ENCODE measurements at regions not wholly inside any gene's neighbourhood (a gene's known extent, or its start where the extent isn't known, plus 50 kb on each side); places are given as distances from the start of the nearest gene placed in this dataset.

DNA sequence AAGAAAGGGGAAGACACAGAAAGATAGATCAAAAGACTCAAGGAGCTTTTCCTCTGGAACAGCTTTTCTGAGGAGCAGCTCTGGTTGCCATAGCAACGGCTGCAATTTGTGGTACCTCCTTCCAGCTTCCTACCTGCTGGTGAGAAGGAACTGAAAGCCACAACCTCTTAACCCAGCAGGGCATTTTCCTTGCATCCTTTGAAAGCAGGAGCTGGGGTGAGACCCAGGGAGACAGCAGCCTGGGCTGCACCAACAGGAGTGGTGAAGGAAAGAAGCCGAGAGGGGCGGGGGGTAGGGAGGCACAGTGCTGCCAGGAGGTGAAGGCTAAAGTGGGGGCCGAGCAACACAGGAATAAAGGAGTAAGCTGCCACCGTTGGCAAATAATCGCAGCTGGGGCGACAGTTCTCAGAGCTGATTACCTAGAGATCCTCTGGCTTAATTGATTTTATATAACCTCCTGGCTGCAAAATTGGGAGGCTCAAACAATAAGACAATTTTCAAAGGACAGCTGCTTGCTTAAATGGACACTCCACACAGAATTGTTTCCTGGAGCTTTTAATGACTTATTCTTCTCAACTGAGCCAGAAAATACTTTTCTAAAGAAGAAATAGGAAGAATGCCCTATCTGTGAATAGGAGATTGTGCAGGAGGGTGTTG lies 129.4 kb downstream of the RPAP3 start:
- no peaks in the 10 kb centered on the region for H3K36me3 Mint-ChIP-seq
- DNase-seq = no peak
- peaks cover 8% of the 10 kb centered on the region for H3K4me1 Mint-ChIP-seq
- H3K27ac Mint-ChIP-seq = no peak overlapping the region
- no peaks in the 10 kb centered on the region for H3K9me3 Mint-ChIP-seq
- CTCF ChIA-PET = no interaction called here
- H3K4me3 Mint-ChIP-seq = no peak overlapping the region
- H3K27me3 Mint-ChIP-seq = no peaks in the 10 kb centered on the region

DNA sequence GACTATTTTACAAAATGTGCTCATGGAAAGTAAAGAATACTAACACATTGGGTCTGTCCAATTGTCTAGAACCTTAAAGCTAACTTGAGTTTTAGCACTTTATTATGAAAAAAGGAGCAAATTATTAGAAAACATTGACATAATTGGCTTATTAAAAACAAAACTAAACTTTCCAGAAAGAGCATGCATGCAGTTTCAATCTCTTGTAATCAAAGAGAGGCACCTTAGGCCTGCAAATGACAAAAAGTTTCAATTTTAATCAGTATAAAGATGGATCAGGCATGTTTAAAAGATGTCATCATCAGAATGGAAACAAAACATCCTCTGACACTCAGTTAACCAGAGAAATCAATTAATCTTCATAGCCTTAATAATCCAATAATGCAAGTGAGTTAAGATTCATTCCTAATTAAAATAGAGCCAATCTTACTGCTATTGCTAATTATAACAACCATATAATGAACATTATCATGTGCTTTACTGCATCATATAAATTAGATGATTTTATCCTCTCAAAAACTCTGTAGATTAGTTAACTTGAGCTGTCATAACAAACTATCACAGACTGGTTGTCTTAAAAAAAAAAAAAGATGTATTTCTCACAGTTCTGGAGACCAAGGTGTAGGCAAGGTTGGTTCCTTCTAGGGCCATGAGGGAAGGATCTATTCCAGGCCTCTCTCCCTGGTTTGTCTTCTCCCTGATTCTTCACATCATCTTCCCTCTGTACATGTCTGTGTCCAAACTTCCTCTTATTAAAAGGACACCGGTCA lies 131.4 kb downstream of the RPAP3 start:
- Mint-ChIP-seq H3K27me3 (no peaks in the 10 kb centered on the region), H3K36me3 (no peaks in the 10 kb centered on the region), H3K9me3 (no peaks in the 10 kb centered on the region), H3K27ac (no peak overlapping the region), H3K4me1 (peaks cover 8% of the 10 kb centered on the region), H3K4me3 (no peak overlapping the region)
- CTCF ChIA-PET = no interaction called here
- DNase-seq = no peak

DNA sequence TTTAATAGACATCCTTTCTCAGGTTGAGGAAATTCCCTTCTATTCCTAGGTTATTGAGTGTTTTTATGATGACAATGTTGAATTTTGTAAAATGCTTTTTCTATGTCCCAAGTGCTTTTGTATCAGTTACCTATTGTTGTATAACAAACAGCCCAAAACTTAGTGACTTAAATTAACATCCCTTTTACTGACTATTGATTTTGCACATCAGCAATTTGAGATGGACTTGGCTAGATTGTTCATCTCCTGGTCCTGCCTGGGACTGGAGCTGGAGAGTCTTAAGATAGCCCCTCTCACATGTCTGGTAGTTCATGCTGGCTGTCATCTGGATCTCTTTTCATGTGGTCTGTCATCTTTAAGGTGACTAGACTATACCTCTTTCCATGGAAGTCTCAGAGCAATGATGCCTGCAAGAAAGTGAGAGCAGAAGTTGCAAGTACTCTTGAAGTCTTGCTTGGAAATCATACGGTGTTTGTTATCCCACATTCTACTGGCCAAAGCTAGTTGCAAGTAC lies 132.6 kb downstream of the RPAP3 start:
- Mint-ChIP-seq H3K9me3 (no peaks in the 10 kb centered on the region), H3K27ac (no peak overlapping the region), H3K36me3 (no peaks in the 10 kb centered on the region), H3K4me1 (peaks cover 8% of the 10 kb centered on the region), H3K27me3 (no peaks in the 10 kb centered on the region), H3K4me3 (no peak overlapping the region)
- CTCF ChIA-PET = no interaction called here
- DNase-seq = no peak

DNA sequence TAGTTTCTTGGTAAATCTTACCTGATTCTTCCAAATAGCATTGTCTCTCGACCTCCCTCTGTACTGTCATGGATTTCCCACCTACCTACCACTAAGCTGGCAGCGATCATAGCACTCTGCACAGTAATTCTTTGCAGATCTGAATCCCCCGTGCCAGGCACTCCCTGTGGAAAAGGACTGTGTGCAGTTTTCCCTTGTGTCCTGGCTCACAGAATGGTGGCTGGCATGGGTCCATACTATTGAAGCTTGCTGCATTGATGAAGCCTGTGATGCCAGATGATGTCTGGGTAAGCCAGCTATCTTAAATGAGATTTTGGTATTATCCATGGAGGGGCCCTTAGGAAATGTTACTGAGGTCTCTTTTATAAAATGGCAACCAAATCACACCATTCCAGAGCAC lies 135.7 kb downstream of the RPAP3 start:
- Mint-ChIP-seq H3K4me3 (no peak overlapping the region), H3K36me3 (no peaks in the 10 kb centered on the region), H3K4me1 (peaks cover 6% of the 10 kb centered on the region), H3K27me3 (no peaks in the 10 kb centered on the region), H3K9me3 (no peaks in the 10 kb centered on the region), H3K27ac (no peak overlapping the region)
- CTCF ChIA-PET = no interaction called here
- DNase-seq = no peak

DNA sequence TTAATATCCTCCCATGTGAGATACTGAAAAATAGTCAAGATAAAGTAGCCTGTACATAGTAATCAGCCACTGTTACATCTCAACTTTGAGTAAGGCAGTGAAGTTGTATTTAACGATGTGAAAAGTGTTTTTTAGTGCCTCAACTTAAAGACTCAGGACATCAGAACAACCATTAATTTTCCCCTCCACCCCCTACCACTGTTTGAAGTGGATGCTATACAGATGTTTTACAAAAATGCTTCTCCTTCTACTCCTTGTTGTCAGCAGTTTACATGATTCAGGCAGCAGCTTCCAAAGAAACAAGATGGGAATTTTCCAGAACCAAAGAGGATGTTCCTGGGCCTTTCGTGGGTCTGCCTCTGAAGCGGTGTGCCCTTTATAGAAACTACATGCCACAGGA lies 143.6 kb downstream of the RPAP3 start:
- no peak for DNase-seq
- no peaks in the 10 kb centered on the region for H3K4me1 Mint-ChIP-seq
- H3K4me3 Mint-ChIP-seq = no peak overlapping the region
- no peaks in the 10 kb centered on the region for H3K9me3 Mint-ChIP-seq
- CTCF ChIA-PET = no interaction called here
- H3K27me3 Mint-ChIP-seq = no peaks in the 10 kb centered on the region
- no peak overlapping the region for H3K27ac Mint-ChIP-seq
- H3K36me3 Mint-ChIP-seq = no peaks in the 10 kb centered on the region

DNA sequence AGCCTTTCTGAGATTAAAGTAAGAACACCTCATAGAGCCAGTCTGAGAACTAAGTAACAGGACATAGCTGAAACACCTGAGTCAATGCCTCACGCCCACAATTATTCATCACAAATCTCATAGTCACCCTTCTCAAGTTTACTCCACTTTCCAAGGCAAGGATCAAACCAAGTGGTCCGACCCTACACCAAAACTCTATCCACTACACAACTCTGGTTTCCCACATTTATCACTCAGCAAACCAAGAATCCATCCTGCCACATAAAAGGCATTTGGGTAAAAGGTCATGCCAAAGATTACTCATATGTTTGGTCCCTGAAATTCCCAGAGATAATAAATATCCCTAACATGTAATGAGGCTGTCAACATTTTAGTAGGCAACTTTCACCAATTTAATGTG lies 144.1 kb downstream of the RPAP3 start:
- no peak overlapping the region for H3K4me3 Mint-ChIP-seq
- CTCF ChIA-PET = no interaction called here
- no peaks in the 10 kb centered on the region for H3K9me3 Mint-ChIP-seq
- no peaks in the 10 kb centered on the region for H3K4me1 Mint-ChIP-seq
- H3K27ac Mint-ChIP-seq = no peak overlapping the region
- DNase-seq = no peak
- H3K27me3 Mint-ChIP-seq = no peaks in the 10 kb centered on the region
- H3K36me3 Mint-ChIP-seq = no peaks in the 10 kb centered on the region

DNA sequence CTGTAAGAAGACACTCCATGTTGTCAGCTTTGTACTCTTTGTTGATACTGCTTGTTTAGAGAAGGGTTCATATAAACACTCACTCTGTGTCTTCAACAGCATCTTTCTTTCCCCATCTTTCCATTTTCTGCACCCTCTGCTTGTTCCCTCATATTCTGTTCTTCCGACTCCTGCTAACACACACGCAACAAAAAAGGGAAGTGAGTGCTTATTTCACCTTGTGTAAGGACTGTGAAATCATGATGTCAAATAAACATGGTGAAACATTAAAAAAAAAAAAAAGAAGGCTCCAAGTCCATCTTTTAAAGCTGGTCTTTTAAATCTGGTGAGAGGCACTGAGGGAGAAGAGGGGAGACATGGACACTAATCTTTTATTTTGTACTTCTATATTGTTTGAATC lies 145.4 kb downstream of the RPAP3 start:
- Mint-ChIP-seq H3K27ac (peak overlapping the region; percentile 2), H3K36me3 (no peaks in the 10 kb centered on the region), H3K4me3 (no peak overlapping the region), H3K9me3 (no peaks in the 10 kb centered on the region), H3K4me1 (peaks cover 2% of the 10 kb centered on the region), H3K27me3 (no peaks in the 10 kb centered on the region)
- DNase-seq = no peak
- CTCF ChIA-PET = no interaction called here

DNA sequence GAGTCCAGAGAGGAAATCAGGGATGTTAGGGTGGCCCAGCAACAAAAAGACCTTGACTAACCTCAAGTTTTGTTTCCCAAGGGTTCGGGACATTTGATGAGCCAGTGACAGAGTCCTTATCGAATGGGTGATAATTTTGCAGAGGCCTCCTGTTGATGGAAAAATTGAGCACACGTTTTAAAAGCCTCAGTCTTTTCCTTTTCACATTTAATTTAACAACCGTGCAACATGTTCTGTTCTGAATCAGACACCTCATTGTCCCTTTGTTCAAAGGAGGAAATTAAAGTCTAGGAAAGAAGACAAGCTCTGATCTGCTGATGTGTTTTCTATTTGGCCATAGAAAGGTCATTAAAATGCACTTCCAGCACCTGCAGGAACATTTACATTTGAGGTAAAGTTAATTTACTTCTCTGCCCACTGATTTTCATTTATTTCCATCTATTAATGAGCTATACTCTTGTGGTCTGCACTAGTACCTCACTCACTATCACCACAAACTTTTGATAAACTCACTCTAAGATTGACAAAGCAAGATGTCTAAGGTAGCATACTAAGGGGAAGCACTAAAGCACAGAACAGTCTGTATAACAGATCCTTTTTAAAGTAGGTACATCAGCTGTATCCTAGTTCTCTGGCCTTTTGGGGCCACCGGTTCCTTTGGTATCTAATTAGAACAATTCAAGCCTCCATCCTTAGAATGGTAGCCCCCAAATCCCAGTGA lies 147.0 kb downstream of the RPAP3 start:
- no peak for DNase-seq
- H3K36me3 Mint-ChIP-seq = no peaks in the 10 kb centered on the region
- H3K9me3 Mint-ChIP-seq = peaks cover 4% of the 10 kb centered on the region
- no peak overlapping the region for H3K4me3 Mint-ChIP-seq
- H3K4me1 Mint-ChIP-seq = peaks cover 6% of the 10 kb centered on the region
- CTCF ChIA-PET = no interaction called here
- no peaks in the 10 kb centered on the region for H3K27me3 Mint-ChIP-seq
- no peak overlapping the region for H3K27ac Mint-ChIP-seq

DNA sequence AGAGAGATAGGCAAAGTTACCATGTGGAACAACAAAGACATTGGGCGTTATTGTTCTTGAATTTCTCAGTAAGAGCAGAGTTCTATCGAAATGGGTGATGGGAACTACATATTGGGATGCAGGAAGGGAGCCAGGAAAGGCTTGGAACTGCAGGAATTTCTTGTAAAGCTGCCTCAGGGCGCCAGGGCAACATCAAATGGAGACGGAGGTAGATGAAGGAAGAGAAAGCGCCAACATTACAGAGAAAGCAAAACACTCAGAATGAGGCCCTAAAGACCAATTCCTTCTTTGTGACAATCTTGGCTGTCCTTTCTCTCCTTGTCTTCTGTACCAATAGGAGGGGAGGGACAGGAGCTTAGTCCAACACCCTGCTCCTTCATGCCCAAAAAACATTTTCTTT lies 148.4 kb downstream of the RPAP3 start:
- Mint-ChIP-seq H3K27me3 (no peaks in the 10 kb centered on the region), H3K36me3 (peaks cover 2% of the 10 kb centered on the region), H3K9me3 (peaks cover 13% of the 10 kb centered on the region), H3K4me3 (no peak overlapping the region), H3K27ac (no peak overlapping the region), H3K4me1 (peaks cover 6% of the 10 kb centered on the region)
- CTCF ChIA-PET = no interaction called here
- no peak for DNase-seq

DNA sequence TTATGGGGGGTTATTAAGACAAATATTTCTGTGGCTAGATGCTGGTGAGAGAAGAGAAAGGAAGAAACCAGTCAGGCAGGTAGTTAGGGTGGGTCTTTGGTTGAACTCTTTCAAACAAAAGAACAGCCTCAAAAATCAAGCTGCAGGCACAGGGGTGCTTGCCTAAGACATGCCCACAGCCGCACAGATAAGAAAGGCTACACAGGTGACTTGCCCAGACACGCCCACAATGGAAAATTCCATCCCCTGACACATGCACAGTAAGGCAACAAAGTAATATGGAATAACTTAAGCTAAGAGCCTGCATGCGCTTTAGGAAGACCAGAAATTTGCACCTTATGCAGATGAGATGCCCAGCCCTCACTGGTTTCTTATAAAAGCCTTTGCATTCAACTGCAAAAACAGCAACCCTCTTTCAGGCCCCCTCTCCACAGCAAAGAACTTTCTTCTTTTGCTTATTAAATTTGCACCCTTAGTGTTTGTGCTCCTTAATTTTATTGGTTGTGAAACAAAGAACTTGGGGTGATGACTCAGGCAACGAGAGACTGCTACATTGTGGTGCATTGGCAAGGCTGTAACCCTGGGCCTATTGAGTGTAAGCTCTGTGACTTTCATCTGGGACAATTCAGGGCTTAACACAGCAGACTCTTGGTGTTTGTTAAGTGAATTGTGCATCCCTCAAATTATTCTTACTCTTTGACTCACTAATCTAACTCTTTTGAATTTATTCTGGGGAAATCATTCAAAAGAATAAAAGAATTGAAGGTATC lies 149.4 kb downstream of the RPAP3 start:
- CTCF ChIA-PET = no interaction called here

DNA sequence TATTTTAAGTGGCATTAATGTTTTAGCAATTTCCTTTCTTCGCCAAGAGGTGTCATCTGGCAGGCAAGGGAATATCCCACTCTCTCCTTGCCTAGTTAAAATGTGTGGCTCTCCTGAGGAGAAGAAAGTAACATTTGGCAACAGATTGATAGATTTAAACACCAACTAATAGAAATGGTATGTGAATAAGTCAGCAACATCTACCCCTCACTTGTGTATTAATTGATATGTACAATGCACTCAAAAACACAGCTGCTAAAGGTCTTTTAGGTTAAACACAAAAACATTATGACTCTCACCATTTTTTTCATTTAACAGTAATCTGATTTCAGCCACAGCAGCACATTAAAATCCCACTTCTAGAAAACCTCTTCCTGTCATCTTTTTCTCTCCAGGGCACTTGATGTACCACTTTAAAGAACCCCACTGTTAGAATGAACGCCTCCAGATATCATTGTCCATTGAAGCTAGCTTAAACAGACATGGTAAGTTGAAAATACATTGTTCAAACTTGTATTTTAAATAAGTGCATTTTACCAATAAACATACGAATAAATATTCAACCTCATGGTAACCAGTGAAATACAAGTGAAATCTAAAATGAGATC lies 151.7 kb downstream of the RPAP3 start:
- peaks cover 6% of the 10 kb centered on the region for H3K4me1 Mint-ChIP-seq
- CTCF ChIA-PET = no interaction called here
- no peak overlapping the region for H3K27ac Mint-ChIP-seq
- no peak for DNase-seq
- H3K27me3 Mint-ChIP-seq = no peaks in the 10 kb centered on the region
- H3K4me3 Mint-ChIP-seq = no peak overlapping the region
- H3K36me3 Mint-ChIP-seq = peaks cover 2% of the 10 kb centered on the region
- H3K9me3 Mint-ChIP-seq = peaks cover 13% of the 10 kb centered on the region

More for the DNA sequence above, 149.4 kb downstream of the RPAP3 start:
- Mint-ChIP-seq H3K4me3 (no peak overlapping the region), H3K4me1 (peaks cover 6% of the 10 kb centered on the region), H3K27me3 (no peaks in the 10 kb centered on the region), H3K27ac (no peak overlapping the region), H3K9me3 (peaks cover 13% of the 10 kb centered on the region), H3K36me3 (peaks cover 2% of the 10 kb centered on the region)
- no peak for DNase-seq

DNA sequence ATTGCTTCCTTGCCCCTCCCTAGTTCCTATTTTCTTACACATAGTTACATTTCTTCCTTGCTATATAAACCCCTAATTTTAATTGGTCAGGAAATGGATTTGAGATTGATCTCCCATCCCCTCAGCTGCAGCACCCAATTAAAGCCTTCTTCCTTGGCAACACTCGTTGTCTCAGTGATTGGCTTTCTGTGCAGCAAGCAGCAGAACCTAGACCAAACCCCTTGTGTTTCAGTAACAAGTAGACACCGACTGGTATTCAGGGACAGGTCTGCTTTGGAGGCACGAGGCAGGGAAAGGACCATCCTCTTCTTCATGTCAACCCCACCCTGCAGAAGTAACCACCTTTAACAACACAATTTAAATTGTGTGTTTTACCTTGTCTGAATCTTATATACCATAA lies 152.6 kb downstream of the RPAP3 start:
- CTCF ChIA-PET = no interaction called here
- peaks cover 2% of the 10 kb centered on the region for H3K36me3 Mint-ChIP-seq

DNA sequence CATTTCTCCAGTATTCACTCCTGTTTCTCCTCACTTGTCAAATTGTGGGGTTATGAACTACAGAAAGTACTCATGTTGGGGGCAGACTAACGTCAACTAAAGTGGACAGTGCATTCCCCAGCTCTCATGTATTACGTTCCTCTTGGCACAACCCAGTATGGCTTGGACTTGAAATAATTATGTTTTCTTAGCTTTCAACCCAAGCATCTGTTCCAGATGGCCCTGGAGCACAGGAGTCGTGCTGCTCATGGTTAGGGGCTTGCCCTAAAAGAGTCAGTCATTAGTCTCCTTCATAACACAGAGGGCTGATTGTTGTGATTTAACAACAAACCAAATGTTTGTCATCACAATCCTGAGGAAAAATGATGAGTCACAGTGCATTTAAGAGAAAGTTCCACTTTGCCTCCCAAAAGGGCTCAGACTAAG lies 154.4 kb downstream of the RPAP3 start:
- peaks cover 6% of the 10 kb centered on the region for H3K4me1 Mint-ChIP-seq
- CTCF ChIA-PET = interaction anchor here (0.6 kb wide), 1 partner anchor 32 kb away, joined by 3 read pairs; no protein-coding TSS in a partner anchor

More for the DNA sequence above, 152.6 kb downstream of the RPAP3 start:
- Mint-ChIP-seq H3K4me1 (peaks cover 6% of the 10 kb centered on the region), H3K4me3 (no peak overlapping the region), H3K27me3 (no peaks in the 10 kb centered on the region), H3K27ac (no peak overlapping the region), H3K9me3 (peaks cover 13% of the 10 kb centered on the region)
- DNase-seq = no peak

DNA sequence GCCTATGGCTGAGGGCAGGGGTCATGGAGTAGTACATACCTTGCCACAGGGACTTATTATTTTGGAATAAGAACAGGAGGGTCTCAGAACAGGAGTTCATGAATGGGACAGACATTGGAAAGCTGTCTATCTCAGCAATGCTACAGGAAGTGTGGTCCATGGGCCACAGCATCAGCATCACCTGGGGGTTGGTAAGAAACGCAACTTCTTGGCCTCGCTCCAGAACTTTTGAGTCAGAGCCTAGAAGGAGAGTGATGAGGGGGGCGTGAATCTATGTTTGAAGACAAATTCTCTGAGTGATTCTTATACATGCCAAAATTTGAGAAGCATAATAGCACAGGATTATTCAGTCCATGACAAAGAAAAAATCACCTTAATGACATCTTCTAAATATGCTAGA lies 156.6 kb downstream of the RPAP3 start:
- Mint-ChIP-seq H3K4me1 (peaks cover 2% of the 10 kb centered on the region), H3K27ac (no peak overlapping the region), H3K36me3 (peaks cover 2% of the 10 kb centered on the region), H3K4me3 (no peak overlapping the region), H3K27me3 (no peaks in the 10 kb centered on the region), H3K9me3 (peaks cover 11% of the 10 kb centered on the region)
- no peak for DNase-seq
- CTCF ChIA-PET = no interaction called here

More for the DNA sequence above, 154.4 kb downstream of the RPAP3 start:
- H3K36me3 Mint-ChIP-seq = peaks cover 2% of the 10 kb centered on the region
- no peak overlapping the region for H3K27ac Mint-ChIP-seq
- no peaks in the 10 kb centered on the region for H3K27me3 Mint-ChIP-seq
- DNase-seq = no peak
- H3K4me3 Mint-ChIP-seq = no peak overlapping the region
- H3K9me3 Mint-ChIP-seq = peaks cover 13% of the 10 kb centered on the region

All from activated naive CD4-positive, alpha-beta T cell treated with anti-CD3 and anti-CD28 coated beads, Interleukin-2, amount 10 ng/mL, durations not matched to agents 7 days and 5 days (primary cell).